Choroid plexus epithelial cell (primary cell): ENCODE measurements at regions not wholly inside any gene's neighbourhood (a gene's known extent, or its start where the extent isn't known, plus 50 kb on each side); places are given as distances from the start of the nearest gene placed in this dataset.

Experiments
- DNase-seq: peaks from one replicate; pipeline ENCODE4 v3.0.0-alpha.2; 2010; ENCODE audit warnings: low read depth
- H3K4me3 ChIP-seq: 2 replicates; pipeline ENCODE4 v1.5.1; 2011; ENCODE audit warnings: low read depth, mild to moderate bottlenecking, control low read depth, low read length, moderate library complexity
- CTCF ChIP-seq: conservative IDR thresholded peaks from 2 replicates; pipeline ENCODE4 v1.5.1; 2011; ENCODE audit warnings: low read depth, mild to moderate bottlenecking, control low read depth, inconsistent platforms, low read length, moderate library complexity

GRCh38 chr18:73590950-73591349 is 556.7 kb downstream of the FBXO15 start:
- no peak for TF ChIP-seq CTCF
- H3K4me3 ChIP-seq: no peak overlapping the region
- DNase-seq: no peak

GRCh38 chr18:73579698-73580097 is 567.9 kb downstream of the FBXO15 start:
- no peak for TF ChIP-seq CTCF
- no peak overlapping the region for H3K4me3 ChIP-seq
- DNase-seq: no peak

- peak; percentile 65 for DNase-seq
- no peak overlapping the region for H3K4me3 ChIP-seq
- no peak for TF ChIP-seq CTCF
Observed at GRCh38 chr18:73577365-73577764, 570.3 kb downstream of the FBXO15 start.

- peak; percentile 72 for DNase-seq
- no peak overlapping the region for H3K4me3 ChIP-seq
- TF ChIP-seq CTCF: no peak
Observed at GRCh38 chr18:73563901-73564472, 583.6 kb downstream of the FBXO15 start.

- peak; percentile 62 for DNase-seq
- no peak for TF ChIP-seq CTCF
- no peak overlapping the region for H3K4me3 ChIP-seq
Observed at GRCh38 chr18:73563345-73563744, 584.3 kb downstream of the FBXO15 start.

- TF ChIP-seq CTCF: no peak
- no peak overlapping the region for H3K4me3 ChIP-seq
- no peak for DNase-seq
Observed at GRCh38 chr18:73556904-73557303, 590.7 kb downstream of the FBXO15 start.

GRCh38 chr18:73552171-73552570 is 595.5 kb downstream of the FBXO15 start:
- no peak overlapping the region for H3K4me3 ChIP-seq
- no peak for DNase-seq
- no peak for TF ChIP-seq CTCF
